ENCODE measurements at regions not wholly inside any gene's neighbourhood (a gene's known extent, or its start where the extent isn't known, plus 50 kb on each side); places are given as distances from the start of the nearest gene placed in this dataset.

GRCh38 chr4:66602622-66603021, 932.3 kb upstream of the EPHA5 start:
- Histone ChIP-seq H3K36me3 (no peaks in the 10 kb centered on the region), H3K4me1 (no peaks in the 10 kb centered on the region), H3K9me3 (peaks cover 0 to 5% (median 0%) of the 10 kb centered on the region in 11 donors), H3K27ac (no peak overlapping the region), H3K4me3 (no peak overlapping the region), H3K27me3 (no peaks in the 10 kb centered on the region)
- ATAC-seq (no peak), DNase-seq (no peak)
- intact Hi-C loops (cut with DNase I) = no loop called here
- TF ChIP-seq, protein P1, sequence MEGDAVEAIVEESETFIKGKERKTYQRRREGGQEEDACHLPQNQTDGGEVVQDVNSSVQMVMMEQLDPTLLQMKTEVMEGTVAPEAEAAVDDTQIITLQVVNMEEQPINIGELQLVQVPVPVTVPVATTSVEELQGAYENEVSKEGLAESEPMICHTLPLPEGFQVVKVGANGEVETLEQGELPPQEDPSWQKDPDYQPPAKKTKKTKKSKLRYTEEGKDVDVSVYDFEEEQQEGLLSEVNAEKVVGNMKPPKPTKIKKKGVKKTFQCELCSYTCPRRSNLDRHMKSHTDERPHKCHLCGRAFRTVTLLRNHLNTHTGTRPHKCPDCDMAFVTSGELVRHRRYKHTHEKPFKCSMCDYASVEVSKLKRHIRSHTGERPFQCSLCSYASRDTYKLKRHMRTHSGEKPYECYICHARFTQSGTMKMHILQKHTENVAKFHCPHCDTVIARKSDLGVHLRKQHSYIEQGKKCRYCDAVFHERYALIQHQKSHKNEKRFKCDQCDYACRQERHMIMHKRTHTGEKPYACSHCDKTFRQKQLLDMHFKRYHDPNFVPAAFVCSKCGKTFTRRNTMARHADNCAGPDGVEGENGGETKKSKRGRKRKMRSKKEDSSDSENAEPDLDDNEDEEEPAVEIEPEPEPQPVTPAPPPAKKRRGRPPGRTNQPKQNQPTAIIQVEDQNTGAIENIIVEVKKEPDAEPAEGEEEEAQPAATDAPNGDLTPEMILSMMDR (IDR thresholded peaks at IDR 0.05) = no peak

DNA sequence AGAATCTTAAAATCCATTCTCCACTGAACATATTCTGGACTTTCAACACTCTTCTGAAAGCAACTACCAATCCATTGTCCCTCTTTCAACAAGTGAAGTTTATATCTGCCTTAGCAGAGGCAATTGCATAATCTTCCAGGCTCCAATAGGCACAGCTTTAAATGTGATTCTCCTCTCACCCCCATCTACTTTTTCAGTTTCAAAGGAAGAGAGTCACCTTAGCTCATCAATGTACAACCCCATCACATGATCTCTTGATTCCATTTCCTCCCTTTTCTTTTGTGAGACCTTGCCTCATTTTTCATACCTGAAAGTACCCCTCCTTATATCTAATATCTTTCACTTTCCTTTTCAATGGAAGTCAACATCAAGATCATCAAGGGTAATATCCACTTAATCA, 921.7 kb upstream of the EPHA5 start:
- no peaks in the 10 kb centered on the region for H3K4me1 ChIP-seq
- DNase-seq (no peak), ATAC-seq (no peak)
- intact Hi-C loops (cut with DNase I) = no loop called here
- no peaks in the 10 kb centered on the region for H3K9me3 ChIP-seq
- H3K27me3 ChIP-seq = no peaks in the 10 kb centered on the region
- TF ChIP-seq, protein P1 (IDR thresholded peaks at IDR 0.05) = no peak
- H3K4me3 ChIP-seq = no peak overlapping the region
- no peak overlapping the region for H3K27ac ChIP-seq
- no peaks in the 10 kb centered on the region for H3K36me3 ChIP-seq

DNA sequence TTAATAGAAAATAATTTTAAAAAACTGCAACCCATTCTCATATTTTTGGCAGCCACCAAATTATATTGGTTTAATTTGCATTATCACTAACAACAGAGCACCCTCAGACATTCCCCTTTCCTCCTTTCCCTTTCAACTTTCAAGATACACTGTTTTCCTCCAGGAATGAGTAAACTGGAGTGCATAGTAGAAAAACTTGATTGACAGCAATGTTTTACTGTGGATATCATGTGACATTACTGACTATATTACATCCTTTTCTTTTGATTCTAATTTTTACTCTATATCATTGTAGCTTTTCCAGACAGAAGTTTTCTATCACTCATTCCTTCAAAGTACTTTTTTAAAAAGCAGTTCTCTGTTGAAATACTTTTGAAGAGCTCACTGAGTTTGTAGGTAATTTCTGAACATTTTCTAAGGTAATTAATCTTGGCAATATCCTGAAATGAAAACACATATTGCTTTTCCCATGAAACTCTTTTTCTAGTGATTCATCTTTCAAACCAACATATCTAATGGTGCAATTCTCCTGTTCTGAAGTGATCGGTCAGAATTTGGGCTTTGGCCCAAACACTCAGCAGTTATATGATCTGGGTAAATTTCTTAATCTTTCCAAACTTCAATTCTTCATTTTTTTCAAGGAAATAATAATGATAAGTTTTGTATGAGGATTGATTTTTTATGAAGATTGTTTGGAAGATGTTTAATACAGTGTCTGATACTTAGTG, 920.4 kb upstream of the EPHA5 start:
- WGBS, 2 donors = 84 to 86% methylated on average over 1 of the region's 1 CpG
- intact Hi-C loops (cut with DNase I) = no loop called here

DNA sequence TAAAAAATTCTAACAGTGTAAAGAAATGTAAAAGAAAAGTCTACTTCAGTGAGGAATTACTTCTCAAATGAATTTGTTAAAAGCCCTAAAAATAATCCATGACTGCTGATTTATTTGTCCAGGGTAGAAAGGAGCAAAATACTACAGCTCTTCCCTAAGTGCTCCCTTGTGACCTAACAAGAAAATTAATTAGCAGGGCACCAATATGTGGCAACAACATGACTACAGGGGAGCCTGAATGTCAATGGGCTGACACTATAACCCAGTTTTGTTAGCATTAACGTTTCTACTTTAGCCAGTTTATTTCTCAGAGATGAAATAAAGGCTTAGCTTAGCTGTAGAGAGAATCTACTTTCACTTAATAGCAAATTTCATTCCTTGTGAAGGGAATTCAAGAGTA, 918.9 kb upstream of the EPHA5 start:
- Histone ChIP-seq H3K4me1 (no peaks in the 10 kb centered on the region), H3K27ac (no peak overlapping the region), H3K36me3 (no peaks in the 10 kb centered on the region), H3K4me3 (no peak overlapping the region), H3K9me3 (no peaks in the 10 kb centered on the region), H3K27me3 (no peaks in the 10 kb centered on the region)
- 44 to 52% methylated on average over 1 of the region's 1 CpG for WGBS, 2 donors
- TF ChIP-seq, protein P1 (IDR thresholded peaks at IDR 0.05) = no peak
- intact Hi-C loops (cut with DNase I) = no loop called here
- no peak for ATAC-seq
- no peak for DNase-seq

More for the DNA sequence above, 920.4 kb upstream of the EPHA5 start:
- Histone ChIP-seq H3K36me3 (no peaks in the 10 kb centered on the region), H3K9me3 (no peaks in the 10 kb centered on the region), H3K4me3 (no peak overlapping the region), H3K4me1 (no peaks in the 10 kb centered on the region), H3K27me3 (no peaks in the 10 kb centered on the region), H3K27ac (no peak overlapping the region)
- DNase-seq = no peak
- TF ChIP-seq, protein P1 (IDR thresholded peaks at IDR 0.05) = no peak
- no peak for ATAC-seq

Measured in heart right ventricle (tissue), 16 donors.